HepG2 (cell line): ENCODE measurements at regions not wholly inside any gene's neighbourhood (a gene's known extent, or its start where the extent isn't known, plus 50 kb on each side); places are given as distances from the start of the nearest gene placed in this dataset.
A peak's percentile ranks its signal among the peaks of the same experiment; 100 is the strongest.

Experiments used
- ATAC-seq: fragments of 200-7000 bp; cut with Tn5 transposase; 3 replicates; pipeline ENCODE4 v1.9.1; 2020; ENCODE audit warnings: mild to moderate bottlenecking, moderate library complexity
- BruUV-seq: library from RNA; stranded (reverse); fragments of 400-500 nt; replicated peaks from 2 replicates; lab custom pipeline; 2021; lab: Mats Ljungman, UMichigan
- CTCF ChIA-PET: fragments of 300-600 bp; formaldehyde crosslinking; extraction: SDS; loops from one replicate; lab custom pipeline; 2021; ENCODE audit warnings: low total read pairs, inconsistent platforms, low intra/inter-chr PET ratio; lab: Yijun Ruan, JAX
- POLR2A ChIA-PET: fragments of 350-600 bp; sonication (Branson Sonifier 250); formaldehyde crosslinking; loops from one replicate; lab custom pipeline; 2020; ENCODE audit warnings: antibody characterized with exemption, inconsistent platforms; lab: Yijun Ruan, JAX
- DNase-seq: peaks from one replicate; pipeline ENCODE4 v3.0.0-alpha.2; 2015; ENCODE audit warnings: low spot score
- FAIRE-seq: peaks from 3 replicates; lab custom pipeline; 2011; peaks lifted over from hg19 to GRCh38; lab: Jason Lieb, UNC
- H2AFZ ChIP-seq: one replicate; pipeline ENCODE4 v1.6.1; 2011; ENCODE audit warnings: low read length, inconsistent platforms
- H3K27ac ChIP-seq: fragments of 300-600 bp; 3 replicates; pipeline ENCODE4 v1.8.0; 2011; ENCODE audit warnings: mixed run types, mild to moderate bottlenecking, mixed read lengths, low read length, inconsistent platforms; ENCODE audit not compliant: insufficient read depth; ENCODE audit errors: extremely low read length
- H3K27me3 ChIP-seq, 2 experiments: fragments of 200-600 bp in 1 of 2; 2 replicates in 1 of 2; 3 replicates in 1 of 2; pipeline versions ENCODE4 v1.6.0 to v1.8.0; 2011; ENCODE audit warnings: low read length in 2 of 2, mild to moderate bottlenecking in 2 of 2, moderate library complexity in 2 of 2, inconsistent platforms in 1 of 2; ENCODE audit not compliant: insufficient read depth in 2 of 2, control insufficient read depth in 1 of 2
- H3K36me3 ChIP-seq, 2 experiments: fragments of 200-600 bp in 1 of 2; replicated peaks in 1 of 2; 2 replicates in 1 of 2; 3 replicates in 1 of 2; pipeline versions ENCODE4 v1.5.1 to v1.8.0; 2011; ENCODE audit warnings: low read length in 2 of 2, inconsistent platforms in 1 of 2; ENCODE audit not compliant: insufficient read depth in 2 of 2, control insufficient read depth in 1 of 2
- H3K4me1 ChIP-seq: 2 replicates; pipeline ENCODE4 v1.5.1; 2012; ENCODE audit warnings: low read length, inconsistent platforms; ENCODE audit not compliant: insufficient read depth
- H3K4me2 ChIP-seq: 2 replicates; pipeline ENCODE4 v1.6.0; 2011; ENCODE audit warnings: low read depth, low read length, inconsistent platforms
- H3K4me3 ChIP-seq, 3 experiments: fragments of 200-600 bp in 1 of 3; sonication (generic), shearing (Covaris generic) in 1 of 3; replicated peaks in 1 of 3; 2 replicates each; pipeline ENCODE4 v1.5.1; 2011 to 2016; ENCODE audit warnings: low read length in 3 of 3, inconsistent platforms in 2 of 3, low read depth in 2 of 3, mild to moderate bottlenecking in 2 of 3, control low read depth in 1 of 3, mixed read lengths in 1 of 3; ENCODE audit not compliant: insufficient read depth in 1 of 3
- H3K79me2 ChIP-seq: one replicate; pipeline ENCODE4 v1.6.1; 2011; ENCODE audit warnings: low read length, inconsistent platforms; ENCODE audit not compliant: insufficient read depth
- H3K9ac ChIP-seq: 2 replicates; pipeline ENCODE4 v1.6.0; 2011; ENCODE audit warnings: mild to moderate bottlenecking, low read depth, low read length, inconsistent platforms; ENCODE audit not compliant: insufficient read depth
- H3K9me3 ChIP-seq: 2 replicates; pipeline ENCODE4 v1.5.1; 2012; ENCODE audit warnings: mild to moderate bottlenecking, low read length
- H4K20me1 ChIP-seq: 2 replicates; pipeline ENCODE4 v1.6.0; 2011; ENCODE audit warnings: inconsistent platforms, mild to moderate bottlenecking, low read length, moderate library complexity; ENCODE audit not compliant: insufficient read depth
- CBFB ChIP-seq: sonication (generic); formaldehyde crosslinking; IDR thresholded peaks from 2 replicates; pipeline ENCODE4 v1.4.0; 2020; ENCODE audit warnings: missing genetic modification reagents
- HBP1 ChIP-seq: IDR thresholded peaks from 2 replicates; pipeline ENCODE4 v1.6.1; 2016; ENCODE audit warnings: low read depth, control low read depth
- HDAC1 ChIP-seq: sonication (generic); formaldehyde crosslinking; IDR thresholded peaks from 2 replicates; pipeline ENCODE4 v1.5.1; 2020; ENCODE audit warnings: mild to moderate bottlenecking, missing genetic modification reagents
- IRX3 ChIP-seq: sonication (generic); formaldehyde crosslinking; IDR thresholded peaks from 2 replicates; pipeline ENCODE4 v1.8.1; 2023; ENCODE audit warnings: mild to moderate bottlenecking, low read depth, missing genetic modification reagents, borderline replicate concordance
- KDM6A ChIP-seq: IDR thresholded peaks from 2 replicates; pipeline ENCODE4 v1.6.1; 2016; ENCODE audit warnings: low read depth
- RARG ChIP-seq: sonication (generic); formaldehyde crosslinking; IDR thresholded peaks from 2 replicates; pipeline ENCODE4 v1.4.0; 2020; ENCODE audit warnings: low read depth, mild to moderate bottlenecking, missing genetic modification reagents
- STAT5B ChIP-seq: sonication (generic); formaldehyde crosslinking; IDR thresholded peaks from 2 replicates; pipeline ENCODE4 v1.4.0; 2020; ENCODE audit warnings: missing genetic modification reagents
- TEAD3 ChIP-seq: optimal IDR thresholded peaks from 2 replicates; pipeline ENCODE3; 2016; ENCODE audit warnings: borderline replicate concordance
- TOPORS ChIP-seq: sonication (generic); formaldehyde crosslinking; IDR thresholded peaks from 2 replicates; pipeline ENCODE4 v1.8.0; 2023; ENCODE audit warnings: mild to moderate bottlenecking, missing genetic modification reagents
- ZBTB8A ChIP-seq: sonication (generic); formaldehyde crosslinking; IDR thresholded peaks from 2 replicates; pipeline ENCODE4 v1.4.0; 2020; ENCODE audit warnings: mild to moderate bottlenecking, low read depth, missing genetic modification reagents, borderline replicate concordance
- ZKSCAN1 ChIP-seq: fragments of 150-350 bp; IDR thresholded peaks from 2 replicates; pipeline ENCODE4 v1.6.1; 2014; ENCODE audit warnings: low read length
- ZNF383 ChIP-seq: sonication (generic); formaldehyde crosslinking; IDR thresholded peaks from 2 replicates; pipeline ENCODE4 v1.4.0; 2020; ENCODE audit warnings: missing genetic modification reagents, mild to moderate bottlenecking, borderline replicate concordance
- ZNF430 ChIP-seq: sonication (generic); formaldehyde crosslinking; IDR thresholded peaks from 2 replicates; pipeline ENCODE4 v1.9.0; 2021; ENCODE audit warnings: mild to moderate bottlenecking, missing genetic modification reagents
- ZNF7 ChIP-seq: IDR thresholded peaks from 2 replicates; pipeline ENCODE4 v1.6.1; 2016; ENCODE audit warnings: missing biosample characterization, missing genetic modification reagents
- ZNF710 ChIP-seq: sonication (generic); formaldehyde crosslinking; IDR thresholded peaks from 2 replicates; pipeline ENCODE4 v1.5.0; 2020; ENCODE audit warnings: mild to moderate bottlenecking, missing genetic modification reagents, borderline replicate concordance
- ZNF839 ChIP-seq: sonication (generic); formaldehyde crosslinking; IDR thresholded peaks from 2 replicates; pipeline ENCODE4 v1.4.0; 2020; ENCODE audit warnings: missing genetic modification reagents, mild to moderate bottlenecking, borderline replicate concordance
- ZNF878 ChIP-seq: sonication (generic); formaldehyde crosslinking; IDR thresholded peaks from 2 replicates; pipeline ENCODE4 v1.8.1; 2023; ENCODE audit warnings: mild to moderate bottlenecking, missing genetic modification reagents, moderate library complexity
- WGBS: methylation state at CpG from one replicate; pipeline ENCODE4 v1.1.6; 2017; ENCODE audit warnings: low lambda C conversion rate; 5-methylcytosine and 5-hydroxymethylcytosine counted together
- in situ Hi-C: cut with HindIII; loops from 2 replicates; pipeline ENCODE4 v1.10.0; 2017; ENCODE audit warnings: low pct_unique_long_range_greater_than_20kb; ENCODE audit not compliant: extremely low pct_ligation_motif_present
- intact Hi-C: fragments of 100-400 bp; cut with micrococcal nuclease; formaldehyde crosslinking; loops from one replicate; pipeline ENCODE4 v1.10.0; 2022; ENCODE audit not compliant: unreplicated experiment
- TF ChIP-seq, protein P1 (sequence below): sonication (generic); formaldehyde crosslinking; conservative IDR thresholded peaks from 2 replicates; pipeline ENCODE4 v1.4.0; 2020; ENCODE audit warnings: missing genetic modification reagents

DNA sequence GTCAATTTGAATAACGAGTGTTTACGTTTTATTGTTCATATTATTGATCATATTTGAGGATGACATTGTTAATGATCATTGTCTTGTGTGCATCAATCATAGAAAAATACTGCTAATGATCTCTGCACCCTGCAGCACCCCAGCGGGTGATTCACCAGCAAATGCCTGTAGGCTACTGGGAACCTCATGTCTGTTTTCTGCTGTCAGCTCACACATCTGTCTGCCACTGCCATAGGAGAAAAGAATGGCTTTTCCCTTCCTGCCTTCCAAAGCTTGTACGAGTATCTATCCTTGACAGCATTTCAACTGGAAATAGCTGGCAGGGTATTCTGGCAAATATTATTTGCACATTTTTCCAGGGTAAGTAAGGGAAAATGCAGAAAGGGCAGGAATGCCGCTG is 272.1 kb upstream of the TRAM1L1 start:
- ATAC-seq: no peak
- POLR2A ChIA-PET: no interaction called here
- no peaks in the 10 kb centered on the region for H3K79me2 ChIP-seq
- TF ChIP-seq ZNF878 (CRISPR knock-in tag): no peak
- no peak for TF ChIP-seq ZNF710 (CRISPR knock-in tag)
- peak; percentile 59 for TF ChIP-seq ZNF7 (CRISPR knock-in tag)
- TF ChIP-seq STAT5B (CRISPR knock-in tag): no peak
- BruUV-seq: no TSS peak
- in situ Hi-C loops: no loop called here
- CTCF ChIA-PET: no interaction called here
- H3K36me3 ChIP-seq: no peaks in the 10 kb centered on the region
- no peak overlapping the region for H3K4me3 ChIP-seq
- intact Hi-C loops: no loop called here
- no peak overlapping the region for H3K4me2 ChIP-seq
- H3K9ac ChIP-seq: no peak overlapping the region
- no peak for DNase-seq
- no peak overlapping the region for H2AFZ ChIP-seq
- no peaks in the 10 kb centered on the region for H3K9me3 ChIP-seq
- 11% methylated on average over 5 of the region's 5 CpGs for WGBS
- H4K20me1 ChIP-seq: no peaks in the 10 kb centered on the region
- H3K27ac ChIP-seq: no peak overlapping the region
- no peaks in the 10 kb centered on the region; a peak in 1 of 5 replicates for H3K27me3 ChIP-seq
- H3K4me1 ChIP-seq: no peaks in the 10 kb centered on the region
- FAIRE-seq: no peak

DNA sequence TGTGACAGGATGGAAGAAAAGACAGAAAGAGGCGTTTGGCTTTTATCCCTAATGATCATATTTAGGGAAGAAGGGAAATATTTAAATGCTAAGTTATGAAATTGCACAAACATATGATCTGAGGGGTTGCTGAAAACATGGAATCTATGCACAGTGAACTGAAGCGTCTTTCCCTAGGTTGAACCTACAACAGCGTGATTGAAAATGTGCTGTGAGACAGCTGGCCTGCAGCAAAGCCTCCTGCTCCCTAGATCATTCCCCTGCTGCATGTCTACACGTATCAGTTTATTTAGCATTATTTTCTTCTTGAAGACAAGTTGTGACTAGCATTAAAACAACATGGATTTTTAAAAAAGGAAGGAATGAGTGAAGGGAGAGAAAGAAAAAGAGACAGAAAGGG is 272.5 kb upstream of the TRAM1L1 start:
- H3K4me1 ChIP-seq: no peaks in the 10 kb centered on the region
- no peak for FAIRE-seq
- BruUV-seq: no TSS peak
- WGBS: 2% methylated on average over 4 of the region's 4 CpGs
- no peaks in the 10 kb centered on the region for H3K79me2 ChIP-seq
- no peak overlapping the region for H2AFZ ChIP-seq
- DNase-seq: no peak
- no peak overlapping the region for H3K4me2 ChIP-seq
- CTCF ChIA-PET: no interaction called here
- H3K9me3 ChIP-seq: no peaks in the 10 kb centered on the region
- no peak overlapping the region for H3K9ac ChIP-seq
- H4K20me1 ChIP-seq: no peaks in the 10 kb centered on the region
- intact Hi-C loops (no loop called here), in situ Hi-C loops (no loop called here)
- no peak overlapping the region for H3K27ac ChIP-seq
- POLR2A ChIA-PET: no interaction called here
- ATAC-seq: no peak
- no peaks in the 10 kb centered on the region for H3K36me3 ChIP-seq
- H3K27me3 ChIP-seq: no peaks in the 10 kb centered on the region; a peak in 1 of 5 replicates
- no peak overlapping the region for H3K4me3 ChIP-seq
- TF ChIP-seq ZNF383 (CRISPR knock-in tag): no peak
- no peak for TF ChIP-seq ZBTB8A
- no peak for TF ChIP-seq TEAD3 (CRISPR knock-in tag)
- no peak for TF ChIP-seq CBFB
- TF ChIP-seq HDAC1 (CRISPR knock-in tag): no peak
- TF ChIP-seq, protein P1, sequence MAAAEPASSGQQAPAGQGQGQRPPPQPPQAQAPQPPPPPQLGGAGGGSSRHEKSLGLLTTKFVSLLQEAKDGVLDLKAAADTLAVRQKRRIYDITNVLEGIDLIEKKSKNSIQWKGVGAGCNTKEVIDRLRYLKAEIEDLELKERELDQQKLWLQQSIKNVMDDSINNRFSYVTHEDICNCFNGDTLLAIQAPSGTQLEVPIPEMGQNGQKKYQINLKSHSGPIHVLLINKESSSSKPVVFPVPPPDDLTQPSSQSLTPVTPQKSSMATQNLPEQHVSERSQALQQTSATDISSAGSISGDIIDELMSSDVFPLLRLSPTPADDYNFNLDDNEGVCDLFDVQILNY (CRISPR knock-in tag): no peak
- TF ChIP-seq KDM6A: no peak
- TF ChIP-seq TOPORS: no peak
- TF ChIP-seq HBP1 (CRISPR knock-in tag): no peak
- no peak for TF ChIP-seq ZKSCAN1
- no peak for TF ChIP-seq ZNF430 (CRISPR knock-in tag)
- TF ChIP-seq IRX3 (CRISPR knock-in tag): no peak
- TF ChIP-seq ZNF839 (CRISPR knock-in tag): no peak
- TF ChIP-seq RARG (CRISPR knock-in tag): no peak
